ENCODE measurements at regions not wholly inside any gene's neighbourhood (a gene's known extent, or its start where the extent isn't known, plus 50 kb on each side); places are given as distances from the start of the nearest gene placed in this dataset.

- DNase-seq (ENCODE audit: low spot score) = no peak
These were observed 614.1 kb upstream of the SETBP1 start for GRCh38 chr18:44066541-44066940.

GRCh38 chr18:44067186-44067585 is 613.5 kb upstream of the SETBP1 start:
- DNase-seq (ENCODE audit: low spot score) = no peak

- DNase-seq (ENCODE audit: low spot score) = no peak
These were observed 605.6 kb upstream of the SETBP1 start for GRCh38 chr18:44075038-44075437.

GRCh38 chr18:44079606-44080005 is 601.1 kb upstream of the SETBP1 start:
- DNase-seq (ENCODE audit: low spot score) = no peak

- DNase-seq (ENCODE audit: low spot score) = no peak
These were observed 600.6 kb upstream of the SETBP1 start for GRCh38 chr18:44080054-44080453.

- DNase-seq (ENCODE audit: low spot score) = no peak
These were observed 591.0 kb upstream of the SETBP1 start for GRCh38 chr18:44089732-44090131.

- no peak for DNase-seq (ENCODE audit: low spot score)
These were observed 590.2 kb upstream of the SETBP1 start for GRCh38 chr18:44090453-44090852.

GRCh38 chr18:44093253-44093652 is 587.4 kb upstream of the SETBP1 start:
- no peak for DNase-seq (ENCODE audit: low spot score)

GRCh38 chr18:44096016-44096415 is 584.7 kb upstream of the SETBP1 start:
- DNase-seq (ENCODE audit: low spot score) = no peak

GRCh38 chr18:44098551-44099098 is 582.1 kb upstream of the SETBP1 start:
- peak; percentile 52 for DNase-seq (ENCODE audit: low spot score)

GRCh38 chr18:44107187-44107586 is 573.5 kb upstream of the SETBP1 start:
- no peak for DNase-seq (ENCODE audit: low spot score)

GRCh38 chr18:44111337-44111736 is 569.4 kb upstream of the SETBP1 start:
- DNase-seq (ENCODE audit: low spot score) = no peak

GRCh38 chr18:44117821-44118220 is 562.9 kb upstream of the SETBP1 start:
- no peak for DNase-seq (ENCODE audit: low spot score)

- DNase-seq (ENCODE audit: low spot score) = peak; percentile 7
These were observed 561.1 kb upstream of the SETBP1 start for GRCh38 chr18:44119607-44120006.

GRCh38 chr18:44123743-44124142 is 556.9 kb upstream of the SETBP1 start:
- no peak for DNase-seq (ENCODE audit: low spot score)

GRCh38 chr18:44125446-44125845 is 555.2 kb upstream of the SETBP1 start:
- DNase-seq (ENCODE audit: low spot score) = no peak

GRCh38 chr18:44126598-44126997 is 554.1 kb upstream of the SETBP1 start:
- no peak for DNase-seq (ENCODE audit: low spot score)

GRCh38 chr18:44128365-44128764 is 552.3 kb upstream of the SETBP1 start:
- peak; percentile 20 for DNase-seq (ENCODE audit: low spot score)

- DNase-seq (ENCODE audit: low spot score) = peak; percentile 50
These were observed 550.2 kb upstream of the SETBP1 start for GRCh38 chr18:44130376-44130942.

GRCh38 chr18:44133483-44133882 is 547.2 kb upstream of the SETBP1 start:
- peak; percentile 25 for DNase-seq (ENCODE audit: low spot score)

GRCh38 chr18:44134447-44134846 is 546.2 kb upstream of the SETBP1 start:
- DNase-seq (ENCODE audit: low spot score) = no peak

GRCh38 chr18:44135741-44136140 is 544.9 kb upstream of the SETBP1 start:
- DNase-seq (ENCODE audit: low spot score) = no peak

- no peak for DNase-seq (ENCODE audit: low spot score)
These were observed 544.4 kb upstream of the SETBP1 start for GRCh38 chr18:44136326-44136725.

- no peak for DNase-seq (ENCODE audit: low spot score)
These were observed 537.6 kb upstream of the SETBP1 start for GRCh38 chr18:44143072-44143471.

All from GM03348 (cell line).